RWPE1 (cell line): ENCODE measurements at regions not wholly inside any gene's neighbourhood (a gene's known extent, or its start where the extent isn't known, plus 50 kb on each side); places are given as distances from the start of the nearest gene placed in this dataset.
A peak's percentile ranks its signal among the peaks of the same experiment; 100 is the strongest.

Experiments
- CTCF ChIA-PET: fragments of 350-600 bp; sonication (Branson Sonifier 250); formaldehyde crosslinking; extraction: SDS; loops from one replicate; lab custom pipeline; 2021; lab: Yijun Ruan, JAX
- POLR2A ChIA-PET: fragments of 400-600 bp; formaldehyde crosslinking; extraction: SDS; loops from one replicate; lab custom pipeline; 2020; ENCODE audit warnings: antibody characterized with exemption; ENCODE audit not compliant: low non-redundant PET; lab: Yijun Ruan, JAX
- DNase-seq: peaks from one replicate; pipeline ENCODE4 v3.0.0; 2012; ENCODE audit warnings: low spot score
- H3K27ac ChIP-seq: fragments of 450-650 bp; 2 replicates; pipeline ENCODE4 v1.5.1; 2017
- TF ChIP-seq, protein P1 (sequence below): fragments of 450-650 bp; conservative IDR thresholded peaks from 2 replicates; pipeline ENCODE4 v1.5.1; 2017; ENCODE audit warnings: low read depth, mild to moderate bottlenecking

- DNase-seq = no peak
- ChIA-PET POLR2A (no interaction called here), CTCF (interaction anchor here (0.6 kb wide), 3 partner anchors 179 to 345 kb away, joined by 3 to 6 read pairs (median 3); no protein-coding TSS in a partner anchor)
- TF ChIP-seq, protein P1, sequence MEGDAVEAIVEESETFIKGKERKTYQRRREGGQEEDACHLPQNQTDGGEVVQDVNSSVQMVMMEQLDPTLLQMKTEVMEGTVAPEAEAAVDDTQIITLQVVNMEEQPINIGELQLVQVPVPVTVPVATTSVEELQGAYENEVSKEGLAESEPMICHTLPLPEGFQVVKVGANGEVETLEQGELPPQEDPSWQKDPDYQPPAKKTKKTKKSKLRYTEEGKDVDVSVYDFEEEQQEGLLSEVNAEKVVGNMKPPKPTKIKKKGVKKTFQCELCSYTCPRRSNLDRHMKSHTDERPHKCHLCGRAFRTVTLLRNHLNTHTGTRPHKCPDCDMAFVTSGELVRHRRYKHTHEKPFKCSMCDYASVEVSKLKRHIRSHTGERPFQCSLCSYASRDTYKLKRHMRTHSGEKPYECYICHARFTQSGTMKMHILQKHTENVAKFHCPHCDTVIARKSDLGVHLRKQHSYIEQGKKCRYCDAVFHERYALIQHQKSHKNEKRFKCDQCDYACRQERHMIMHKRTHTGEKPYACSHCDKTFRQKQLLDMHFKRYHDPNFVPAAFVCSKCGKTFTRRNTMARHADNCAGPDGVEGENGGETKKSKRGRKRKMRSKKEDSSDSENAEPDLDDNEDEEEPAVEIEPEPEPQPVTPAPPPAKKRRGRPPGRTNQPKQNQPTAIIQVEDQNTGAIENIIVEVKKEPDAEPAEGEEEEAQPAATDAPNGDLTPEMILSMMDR = no peak
- H3K27ac ChIP-seq = peak overlapping the region; percentile 12; the same call in 1 of the 2 replicates
Observed at GRCh38 chr21:38957575-38958322, 152.0 kb downstream of the ETS2 start.

DNA sequence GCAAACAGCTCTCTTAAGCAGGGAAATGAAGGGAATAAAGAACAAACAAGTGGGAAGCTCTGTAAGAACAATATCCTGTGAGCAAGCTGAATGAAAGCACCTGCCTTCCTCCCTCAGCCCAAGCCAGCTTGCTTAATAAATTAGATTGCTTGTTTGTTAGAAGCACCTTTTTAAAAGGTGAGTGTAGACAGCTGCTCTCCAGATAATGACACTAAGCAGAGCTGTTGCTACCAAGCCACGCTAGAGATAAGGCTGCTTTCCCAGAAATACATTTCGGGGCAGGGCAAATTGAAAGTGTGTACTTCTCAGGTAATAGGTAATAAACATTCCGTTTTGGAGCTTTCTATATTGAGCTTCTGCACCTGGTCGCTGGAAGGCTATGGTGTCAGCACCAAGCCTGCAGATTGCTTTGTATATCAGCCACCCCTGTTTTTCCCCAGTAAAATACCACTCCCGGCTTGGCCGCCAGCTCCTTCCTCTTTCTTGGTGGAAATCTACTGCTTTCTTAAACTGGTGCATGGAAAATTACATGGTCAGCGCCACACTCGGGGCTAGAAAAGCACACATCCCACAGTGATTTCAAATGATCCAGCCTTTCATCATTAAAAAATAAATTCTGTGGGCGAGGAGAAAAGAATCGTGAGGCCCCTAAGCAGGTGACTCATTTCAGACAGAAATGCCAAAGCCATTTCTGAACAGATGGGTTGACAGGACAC is 151.3 kb downstream of the ETS2 start:
- H3K27ac ChIP-seq = no peak overlapping the region
- no peak for DNase-seq
- TF ChIP-seq, protein P1 = no peak
- ChIA-PET POLR2A (no interaction called here), CTCF (interaction anchor here (0.6 kb wide), 3 partner anchors 180 to 345 kb away, joined by 3 to 6 read pairs (median 3); no protein-coding TSS in a partner anchor)

GRCh38 chr21:38956521-38956855 is 150.8 kb downstream of the ETS2 start:
- ChIA-PET CTCF (no interaction called here), POLR2A (no interaction called here)
- no peak for DNase-seq
- TF ChIP-seq, protein P1 = no peak
- H3K27ac ChIP-seq = no peak overlapping the region; the same call in 1 of the 2 replicates

- ChIA-PET CTCF (no interaction called here), POLR2A (no interaction called here)
- H3K27ac ChIP-seq = peak overlapping the region; percentile 70
- DNase-seq = no peak
- TF ChIP-seq, protein P1 = no peak
Observed at GRCh38 chr21:38956007-38956406, 150.3 kb downstream of the ETS2 start.

DNA sequence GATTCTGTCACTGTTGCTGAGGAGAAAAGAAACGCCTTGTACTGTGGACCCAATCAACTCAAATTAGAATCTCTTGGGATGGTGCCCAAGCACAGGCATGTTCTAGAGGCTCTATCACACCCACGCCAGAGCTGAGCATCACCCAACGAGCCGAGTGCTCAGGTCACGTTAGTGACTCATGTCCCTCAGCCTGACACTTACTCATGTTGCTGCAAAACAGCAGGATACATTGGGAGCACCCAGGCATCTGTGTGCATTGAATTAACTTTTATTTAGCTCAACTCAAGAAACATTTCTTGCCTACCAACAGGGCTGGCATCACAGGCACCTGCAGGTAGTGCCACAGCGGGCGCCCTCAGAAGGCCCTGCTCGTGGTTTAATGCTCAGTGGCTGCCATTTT is 149.8 kb downstream of the ETS2 start:
- CTCF ChIA-PET = interaction anchor here (0.6 kb wide), 1 partner anchor 280 kb away, joined by 4 read pairs; no protein-coding TSS in a partner anchor
- TF ChIP-seq, protein P1 = no peak
- DNase-seq = peak; percentile 55
- H3K27ac ChIP-seq = peak overlapping the region; percentile 70
- POLR2A ChIA-PET = no interaction called here

GRCh38 chr21:38954588-38955004 is 148.9 kb downstream of the ETS2 start:
- TF ChIP-seq, protein P1 = no peak
- H3K27ac ChIP-seq = no peak overlapping the region
- DNase-seq = no peak
- POLR2A ChIA-PET = no interaction called here
- CTCF ChIA-PET = no interaction called here
